ENCODE measurements at regions not wholly inside any gene's neighbourhood (a gene's known extent, or its start where the extent isn't known, plus 50 kb on each side); places are given as distances from the start of the nearest gene placed in this dataset.

GRCh38 chr2:152251211-152251610 lies 75.6 kb upstream of the STAM2 start:
- no peaks in the 10 kb centered on the region for H3K36me3 ChIP-seq (ENCODE audit: control insufficient read depth, insufficient read depth, low read length)
- TF ChIP-seq CTCF (IDR thresholded peaks at IDR 0.05; ENCODE audit: insufficient read depth, low read depth, low read length) = no peak
- no peak overlapping the region for H3K4me3 ChIP-seq (ENCODE audit: low read depth, low read length)
- ChIA-PET POLR2A (no interaction called here), CTCF (interaction anchor here (1.1 kb wide), 1 partner anchor 10 kb away, joined by 3 read pairs; no protein-coding TSS in a partner anchor)
- H3K27me3 ChIP-seq (ENCODE audit: control insufficient read depth, insufficient read depth, low read length) = no peaks in the 10 kb centered on the region
- no peak for DNase-seq (ENCODE audit: low read depth)

GRCh38 chr2:152251811-152252210 lies 76.2 kb upstream of the STAM2 start:
- CTCF ChIA-PET = interaction anchor here (0.6 to 1.1 kb wide), 3 partner anchors 9 to 24 kb away, joined by 3 read pairs; no protein-coding TSS in a partner anchor
- Histone ChIP-seq H3K4me3 (ENCODE audit: low read depth, low read length) (no peak overlapping the region), H3K36me3 (ENCODE audit: control insufficient read depth, insufficient read depth, low read length) (no peaks in the 10 kb centered on the region), H3K27me3 (ENCODE audit: control insufficient read depth, insufficient read depth, low read length) (no peaks in the 10 kb centered on the region)
- no peak for DNase-seq (ENCODE audit: low read depth)
- TF ChIP-seq CTCF (IDR thresholded peaks at IDR 0.05; ENCODE audit: insufficient read depth, low read depth, low read length) = no peak
- POLR2A ChIA-PET = no interaction called here

GRCh38 chr2:152254486-152254885 lies 78.9 kb upstream of the STAM2 start:
- no peak for TF ChIP-seq CTCF (IDR thresholded peaks at IDR 0.05; ENCODE audit: insufficient read depth, low read depth, low read length)
- Histone ChIP-seq H3K36me3 (ENCODE audit: control insufficient read depth, insufficient read depth, low read length) (no peaks in the 10 kb centered on the region), H3K27me3 (ENCODE audit: control insufficient read depth, insufficient read depth, low read length) (no peaks in the 10 kb centered on the region), H3K4me3 (ENCODE audit: low read depth, low read length) (no peak overlapping the region)
- DNase-seq (ENCODE audit: low read depth) = no peak
- POLR2A ChIA-PET = no interaction called here
- CTCF ChIA-PET = no interaction called here

- Histone ChIP-seq H3K36me3 (ENCODE audit: control insufficient read depth, insufficient read depth, low read length) (no peaks in the 10 kb centered on the region), H3K27me3 (ENCODE audit: control insufficient read depth, insufficient read depth, low read length) (no peaks in the 10 kb centered on the region), H3K4me3 (ENCODE audit: low read depth, low read length) (no peak overlapping the region)
- no peak for TF ChIP-seq CTCF (IDR thresholded peaks at IDR 0.05; ENCODE audit: insufficient read depth, low read depth, low read length)
- CTCF ChIA-PET = interaction anchor here (1.1 kb wide), 1 partner anchor 18 kb away, joined by 3 read pairs; no protein-coding TSS in a partner anchor
- DNase-seq (ENCODE audit: low read depth) = no peak
- POLR2A ChIA-PET = no interaction called here
These were observed 79.4 kb upstream of the STAM2 start for GRCh38 chr2:152254976-152255375.

- H3K4me3 ChIP-seq (ENCODE audit: low read depth, low read length) = no peak overlapping the region
- ChIA-PET CTCF (interaction anchor here (1.1 to 1.7 kb wide), 2 partner anchors 17 to 19 kb away, joined by 3 read pairs; no protein-coding TSS in a partner anchor), POLR2A (no interaction called here)
- no peaks in the 10 kb centered on the region for H3K36me3 ChIP-seq (ENCODE audit: control insufficient read depth, insufficient read depth, low read length)
- TF ChIP-seq CTCF (IDR thresholded peaks at IDR 0.05; ENCODE audit: insufficient read depth, low read depth, low read length) = no peak
- no peaks in the 10 kb centered on the region for H3K27me3 ChIP-seq (ENCODE audit: control insufficient read depth, insufficient read depth, low read length)
- DNase-seq (ENCODE audit: low read depth) = no peak
These were observed 79.1 kb upstream of the FMNL2 start for GRCh38 chr2:152255918-152256317.

Measured in BJ (cell line).